PC-9 (cell line): ENCODE measurements at regions not wholly inside any gene's neighbourhood (a gene's known extent, or its start where the extent isn't known, plus 50 kb on each side); places are given as distances from the start of the nearest gene placed in this dataset.

Source experiments
- BruUV-seq: library from RNA; stranded (reverse); fragments of 400-500 nt; replicated peaks from 2 replicates; lab custom pipeline; 2021; lab: Mats Ljungman, UMichigan
- CTCF ChIA-PET: fragments of 300-600 bp; sonication (Branson Sonifier 250); formaldehyde crosslinking; loops from one replicate; lab custom pipeline; 2022; ENCODE audit warnings: antibody characterized with exemption; lab: Charles Lee
- POLR2A ChIA-PET: fragments of 300-600 bp; sonication (Branson Sonifier 250); formaldehyde crosslinking; loops from one replicate; lab custom pipeline; 2022; ENCODE audit warnings: antibody characterized with exemption; ENCODE audit not compliant: unreplicated experiment; lab: Charles Lee
- DNase-seq, 2 experiments: peaks; one replicate each; pipeline versions ENCODE4 v3.0.0 to v3.0.0-alpha.2; 2015 to 2022; ENCODE audit warnings: mixed read lengths in 1 of 2
- H2AFZ ChIP-seq: fragments of 200-600 bp; sonication (generic); 2 replicates; pipeline ENCODE4 v1.8.1; 2017; ENCODE audit warnings: antibody characterized with exemption
- H3F3A ChIP-seq: fragments of 200-600 bp; sonication (generic); 2 replicates; pipeline ENCODE4 v1.8.1; 2017; ENCODE audit warnings: antibody characterized with exemption, mild to moderate bottlenecking, low read depth; ENCODE audit not compliant: insufficient read depth
- H3K27ac ChIP-seq: fragments of 200-600 bp; sonication (generic); 2 replicates; pipeline ENCODE4 v1.6.1; 2016; ENCODE audit warnings: mixed run types
- H3K27me3 ChIP-seq: fragments of 200-600 bp; sonication (generic); 2 replicates; pipeline ENCODE4 v1.6.1; 2016; ENCODE audit warnings: low read depth, mixed run types; ENCODE audit not compliant: insufficient read depth
- H3K36me3 ChIP-seq: fragments of 200-600 bp; sonication (generic); 2 replicates; pipeline ENCODE4 v1.6.1; 2016; ENCODE audit warnings: low read depth, mixed run types
- H3K4me1 ChIP-seq: fragments of 200-600 bp; sonication (generic); replicated peaks from 2 replicates; pipeline ENCODE4 v1.6.1; 2016; ENCODE audit warnings: mixed run types; ENCODE audit not compliant: insufficient read depth
- H3K4me2 ChIP-seq: fragments of 200-600 bp; sonication (generic); 2 replicates; pipeline ENCODE4 v1.6.1; 2017; ENCODE audit warnings: mixed run types
- H3K4me3 ChIP-seq: fragments of 200-600 bp; sonication (generic); 2 replicates; pipeline ENCODE4 v1.6.1; 2016; ENCODE audit warnings: mixed run types
- H3K79me2 ChIP-seq: fragments of 200-600 bp; sonication (generic); 2 replicates; pipeline ENCODE4 v1.6.1; 2017; ENCODE audit warnings: low read depth, mixed run types
- H3K9me2 ChIP-seq: fragments of 200-600 bp; sonication (generic); 2 replicates; pipeline ENCODE4 v1.8.1; 2017; ENCODE audit warnings: mild to moderate bottlenecking; ENCODE audit not compliant: insufficient read depth
- H3K9me3 ChIP-seq: fragments of 200-600 bp; sonication (generic); 2 replicates; pipeline ENCODE4 v1.8.1; 2016; ENCODE audit warnings: low read depth; ENCODE audit not compliant: insufficient read depth
- H4K20me1 ChIP-seq: fragments of 200-600 bp; sonication (generic); 2 replicates; pipeline ENCODE4 v1.8.1; 2017; ENCODE audit not compliant: insufficient read depth
- EZH2 ChIP-seq: fragments of 200-600 bp; sonication (generic); IDR thresholded peaks from 2 replicates; pipeline ENCODE4 v1.8.0; 2017; ENCODE audit warnings: antibody characterized with exemption, low read depth
- intact Hi-C: fragments of 100-400 bp; cut with micrococcal nuclease; formaldehyde crosslinking; loops from one replicate; pipeline ENCODE4 v1.10.0; 2022; ENCODE audit not compliant: unreplicated experiment
- TF ChIP-seq, protein P1 (sequence below): fragments of 200-600 bp; sonication (generic); conservative IDR thresholded peaks from 2 replicates; pipeline ENCODE4 v1.6.1; 2017; ENCODE audit warnings: mixed run types, antibody characterized with exemption, mild to moderate bottlenecking, moderate library complexity

DNA sequence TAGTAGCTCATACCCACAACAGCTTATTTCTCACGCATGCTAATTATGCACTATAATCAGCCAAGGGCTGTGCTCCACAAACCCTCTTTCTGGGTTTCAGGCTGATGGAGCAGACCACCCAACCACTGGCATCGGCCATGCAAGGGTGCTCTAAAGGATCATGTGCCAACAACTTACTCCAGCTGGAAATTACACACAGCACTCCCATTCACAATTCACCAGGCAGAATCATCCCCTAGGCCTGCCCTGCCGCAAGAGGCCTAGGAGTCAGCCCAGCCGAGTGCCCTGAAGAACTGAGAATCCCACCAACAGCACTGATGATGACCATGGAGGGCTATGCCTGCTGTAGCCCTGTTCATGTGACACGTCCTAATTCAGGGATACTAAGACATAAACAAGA is 216.2 kb upstream of the CHRNA7 start:
- H3F3A ChIP-seq: no peaks in the 10 kb centered on the region
- no peak overlapping the region for H2AFZ ChIP-seq
- H3K79me2 ChIP-seq: no peaks in the 10 kb centered on the region
- no peaks in the 10 kb centered on the region for H3K9me2 ChIP-seq
- intact Hi-C loops: no loop called here
- no peak overlapping the region for H3K27ac ChIP-seq
- H3K4me2 ChIP-seq: no peak overlapping the region
- no peaks in the 10 kb centered on the region for H4K20me1 ChIP-seq
- DNase-seq: no peak
- no peaks in the 10 kb centered on the region for H3K4me1 ChIP-seq
- no peaks in the 10 kb centered on the region for H3K36me3 ChIP-seq
- H3K9me3 ChIP-seq: no peaks in the 10 kb centered on the region
- ChIA-PET CTCF (no interaction called here), POLR2A (no interaction called here)
- TF ChIP-seq EZH2: no peak
- TF ChIP-seq, protein P1, sequence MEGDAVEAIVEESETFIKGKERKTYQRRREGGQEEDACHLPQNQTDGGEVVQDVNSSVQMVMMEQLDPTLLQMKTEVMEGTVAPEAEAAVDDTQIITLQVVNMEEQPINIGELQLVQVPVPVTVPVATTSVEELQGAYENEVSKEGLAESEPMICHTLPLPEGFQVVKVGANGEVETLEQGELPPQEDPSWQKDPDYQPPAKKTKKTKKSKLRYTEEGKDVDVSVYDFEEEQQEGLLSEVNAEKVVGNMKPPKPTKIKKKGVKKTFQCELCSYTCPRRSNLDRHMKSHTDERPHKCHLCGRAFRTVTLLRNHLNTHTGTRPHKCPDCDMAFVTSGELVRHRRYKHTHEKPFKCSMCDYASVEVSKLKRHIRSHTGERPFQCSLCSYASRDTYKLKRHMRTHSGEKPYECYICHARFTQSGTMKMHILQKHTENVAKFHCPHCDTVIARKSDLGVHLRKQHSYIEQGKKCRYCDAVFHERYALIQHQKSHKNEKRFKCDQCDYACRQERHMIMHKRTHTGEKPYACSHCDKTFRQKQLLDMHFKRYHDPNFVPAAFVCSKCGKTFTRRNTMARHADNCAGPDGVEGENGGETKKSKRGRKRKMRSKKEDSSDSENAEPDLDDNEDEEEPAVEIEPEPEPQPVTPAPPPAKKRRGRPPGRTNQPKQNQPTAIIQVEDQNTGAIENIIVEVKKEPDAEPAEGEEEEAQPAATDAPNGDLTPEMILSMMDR: no peak
- H3K4me3 ChIP-seq: no peak overlapping the region
- no TSS peak for BruUV-seq
- peaks cover 24% of the 10 kb centered on the region for H3K27me3 ChIP-seq

DNA sequence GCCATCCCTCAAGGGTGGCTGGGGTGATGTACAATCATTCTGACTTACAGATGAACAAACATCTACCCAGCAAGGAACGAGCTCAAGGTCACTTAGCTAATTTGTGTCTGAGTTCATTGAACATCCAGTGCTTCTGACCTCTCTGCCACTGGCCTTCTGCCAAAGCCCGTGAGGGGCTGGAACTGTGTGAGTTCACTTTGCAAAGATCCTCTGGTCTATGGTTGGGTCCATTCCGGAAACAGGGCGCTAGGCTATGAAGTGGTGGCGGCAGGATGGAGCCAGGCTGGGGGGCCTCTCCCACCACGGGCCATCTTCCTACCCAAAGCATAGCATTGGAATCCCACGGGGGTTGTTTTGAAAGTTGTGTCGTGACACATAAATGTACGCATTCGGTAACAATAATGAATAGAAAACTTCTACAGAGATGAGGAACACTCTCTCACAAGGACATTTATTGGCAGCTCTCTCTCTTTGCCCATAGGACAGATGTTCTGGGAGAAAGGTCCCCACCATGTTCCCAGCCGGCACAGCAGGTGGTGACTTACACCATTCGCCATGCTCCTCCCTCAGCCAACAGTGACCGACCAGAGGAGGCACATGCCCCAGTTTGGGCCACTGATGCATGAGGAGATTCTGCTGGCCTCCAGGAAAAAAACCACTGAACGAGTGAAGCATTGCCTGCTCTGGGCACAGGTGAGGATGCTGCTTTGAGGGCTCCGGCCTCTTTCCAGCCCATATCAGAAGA is 214.7 kb upstream of the CHRNA7 start:
- Histone ChIP-seq H3K9me2 (no peaks in the 10 kb centered on the region), H3F3A (no peaks in the 10 kb centered on the region), H3K27me3 (peaks cover 24% of the 10 kb centered on the region), H3K4me2 (no peak overlapping the region), H3K4me1 (no peaks in the 10 kb centered on the region), H3K9me3 (no peaks in the 10 kb centered on the region), H3K4me3 (no peak overlapping the region), H3K79me2 (no peaks in the 10 kb centered on the region), H4K20me1 (no peaks in the 10 kb centered on the region), H2AFZ (no peak overlapping the region), H3K27ac (no peak overlapping the region), H3K36me3 (no peaks in the 10 kb centered on the region)
- no peak for DNase-seq
- TF ChIP-seq, protein P1: no peak
- no peak for TF ChIP-seq EZH2
- intact Hi-C loops: no loop called here
- BruUV-seq: no TSS peak
- ChIA-PET POLR2A (interaction anchor here (0.6 kb wide), 1 partner anchor 327 kb away, joined by 3 read pairs; no protein-coding TSS in a partner anchor), CTCF (no interaction called here)

GRCh38 chr15:31822463-31822862 is 207.9 kb upstream of the CHRNA7 start:
- TF ChIP-seq EZH2: no peak
- TF ChIP-seq, protein P1: no peak
- BruUV-seq: no TSS peak

More at GRCh38 chr15:31822463-31822862, 207.9 kb upstream of the CHRNA7 start:
- Histone ChIP-seq H3K4me2 (no peak overlapping the region), H3K4me1 (no peaks in the 10 kb centered on the region), H3K4me3 (no peak overlapping the region), H3F3A (no peaks in the 10 kb centered on the region), H4K20me1 (no peaks in the 10 kb centered on the region), H3K9me3 (no peaks in the 10 kb centered on the region), H3K36me3 (no peaks in the 10 kb centered on the region), H3K27me3 (peaks cover 2% of the 10 kb centered on the region; the same call in 1 of the 2 replicates), H2AFZ (no peak overlapping the region), H3K79me2 (no peaks in the 10 kb centered on the region), H3K9me2 (no peaks in the 10 kb centered on the region), H3K27ac (no peak overlapping the region)
- CTCF ChIA-PET: no interaction called here
- DNase-seq: no peak
- intact Hi-C loops: no loop called here
- POLR2A ChIA-PET: no interaction called here
